Smooth muscle cell of the brain vasculature (primary cell): ENCODE measurements at regions not wholly inside any gene's neighbourhood (a gene's known extent, or its start where the extent isn't known, plus 50 kb on each side); places are given as distances from the start of the nearest gene placed in this dataset.
"Not testable (repeated sequence)": the region's sequence is repeated elsewhere in the genome, so short reads cannot be mapped to it uniquely, and the experiment has no call there.

Experiments used
- DNase-seq: peaks from one replicate; pipeline ENCODE4 v3.0.0-alpha.2; 2012; ENCODE audit warnings: low read depth, low spot score

DNA sequence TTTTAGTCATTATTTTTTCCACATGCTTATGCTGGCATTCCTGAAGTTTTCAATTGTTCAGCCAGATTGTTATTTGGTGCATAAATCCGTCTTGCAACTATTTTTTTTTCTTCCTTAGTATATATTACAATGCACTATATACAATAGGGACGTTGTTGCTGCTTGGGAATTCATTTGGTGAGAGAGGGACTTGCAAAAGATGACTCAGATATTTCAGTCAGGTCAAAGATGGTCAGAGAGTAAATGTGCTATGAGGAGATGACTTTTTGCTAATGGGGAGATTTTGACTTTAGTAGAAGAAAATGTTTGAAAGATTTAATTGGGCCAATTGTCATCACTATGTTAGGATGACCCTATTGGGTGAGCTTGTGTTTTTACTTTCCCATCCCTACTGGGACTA is 348.4 kb upstream of the MTPN start:
- DNase-seq, result no peak

- DNase-seq, result no peak
These were observed 347.9 kb upstream of the MTPN start for GRCh38 chr7:136325027-136325426.

- DNase-seq, result no peak
These were observed 347.0 kb upstream of the MTPN start for GRCh38 chr7:136324073-136324704.

DNA sequence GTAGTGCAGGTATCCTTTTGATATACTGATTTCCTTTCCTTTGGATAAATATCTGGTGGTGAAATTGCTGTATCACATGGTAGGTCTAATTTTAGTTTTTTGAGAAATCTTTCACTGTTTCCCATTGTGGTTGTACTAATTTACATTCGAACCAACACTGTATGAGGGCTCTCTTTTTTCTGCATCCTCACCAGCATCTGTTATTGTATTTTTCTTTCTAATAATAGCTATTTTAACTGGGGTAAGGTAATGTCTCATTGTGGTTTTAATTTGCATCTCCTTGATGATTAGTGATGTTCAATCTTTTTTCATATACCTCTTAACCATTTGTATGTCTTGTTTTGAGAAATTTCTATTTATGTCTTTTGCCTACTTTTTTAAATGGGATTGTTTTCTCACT is 335.4 kb upstream of the MTPN start:
- DNase-seq, result no peak

GRCh38 chr7:136309407-136309806 is 332.2 kb upstream of the MTPN start:
- DNase-seq, result no peak

GRCh38 chr7:136308230-136308629 is 331.1 kb upstream of the MTPN start:
- DNase-seq, result no peak

DNA sequence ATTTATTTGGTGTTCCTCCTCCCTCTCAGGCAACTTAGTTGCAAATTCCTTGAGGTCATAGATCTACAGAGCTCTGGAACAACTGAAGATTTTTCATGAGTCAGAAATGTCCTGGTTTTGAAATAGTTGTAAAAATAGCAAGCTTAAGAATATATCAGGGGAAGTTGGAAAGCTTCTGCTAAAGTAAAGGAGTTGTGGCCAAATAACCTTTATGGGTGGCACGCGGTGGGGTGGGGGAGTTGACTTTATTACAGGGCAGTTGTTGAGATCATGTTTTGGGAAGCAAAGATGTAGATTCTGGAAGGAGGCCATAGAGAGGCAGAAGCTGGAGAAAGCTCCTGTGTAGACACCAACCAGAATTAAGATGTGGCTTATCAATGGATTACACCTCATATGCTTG is 326.0 kb upstream of the MTPN start:
- DNase-seq, result no peak

DNA sequence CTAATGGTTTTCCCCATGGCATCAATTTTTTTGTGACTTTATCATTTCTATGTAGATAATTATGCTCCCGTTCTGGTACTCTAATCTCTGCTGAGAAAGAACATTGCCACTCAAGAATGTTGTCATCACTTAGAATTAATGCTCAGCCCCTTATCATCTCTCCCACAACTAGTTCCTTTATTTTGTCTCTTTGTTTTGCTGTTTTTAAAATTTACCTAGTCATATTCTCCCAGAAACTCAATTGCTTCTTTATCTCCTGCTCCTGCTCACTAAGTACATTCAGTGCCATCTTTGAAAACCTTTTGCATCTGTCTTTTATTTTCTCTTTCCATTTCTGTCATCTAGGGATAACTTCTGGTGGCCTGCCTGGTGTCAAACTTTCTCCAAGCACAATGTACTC is 324.9 kb upstream of the MTPN start:
- DNase-seq, result no peak

DNA sequence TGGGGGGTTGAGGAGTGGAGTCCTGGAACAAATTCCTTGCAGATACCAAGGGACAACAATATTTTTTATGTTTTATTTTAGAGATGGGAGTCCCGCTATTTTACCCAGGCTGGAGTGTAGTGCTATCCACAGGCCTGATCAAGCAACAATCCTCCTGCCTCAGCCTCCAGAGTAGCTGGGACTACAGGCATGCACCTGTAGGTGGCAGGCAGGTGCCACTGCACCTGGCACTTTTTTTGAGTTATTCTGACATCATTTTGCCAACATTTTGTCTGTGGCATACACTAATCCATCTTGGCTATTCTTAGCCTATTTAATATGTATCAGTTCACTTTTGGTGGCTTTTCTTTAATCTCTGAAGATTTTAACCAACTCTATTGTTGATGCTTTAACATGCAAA is 317.8 kb upstream of the MTPN start:
- DNase-seq, result no peak

GRCh38 chr7:136293841-136294391 is 316.8 kb upstream of the MTPN start:
- no peak for DNase-seq

GRCh38 chr7:136293272-136293671 is 316.1 kb upstream of the MTPN start:
- DNase-seq, result no peak

GRCh38 chr7:136292365-136292764 is 315.2 kb upstream of the MTPN start:
- no peak for DNase-seq

DNA sequence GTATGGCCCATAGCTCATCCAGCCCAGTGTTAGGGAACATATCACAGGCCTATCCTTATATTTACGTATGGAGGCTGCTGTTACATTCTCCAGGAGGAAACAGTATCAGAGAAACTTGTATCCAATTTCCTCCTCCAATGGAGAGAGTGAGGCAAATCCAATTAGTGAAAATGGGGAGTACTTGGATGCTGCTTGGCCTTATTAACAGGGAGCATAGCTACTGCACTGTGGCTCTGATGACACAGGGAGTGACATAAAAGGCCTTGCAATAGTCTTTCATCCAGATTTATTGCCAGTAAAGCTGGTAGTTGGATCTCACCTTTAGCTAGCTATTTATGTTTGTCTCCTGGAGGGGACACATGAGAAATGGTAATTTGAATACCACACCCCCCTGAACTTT is 313.2 kb upstream of the MTPN start:
- no peak for DNase-seq

DNA sequence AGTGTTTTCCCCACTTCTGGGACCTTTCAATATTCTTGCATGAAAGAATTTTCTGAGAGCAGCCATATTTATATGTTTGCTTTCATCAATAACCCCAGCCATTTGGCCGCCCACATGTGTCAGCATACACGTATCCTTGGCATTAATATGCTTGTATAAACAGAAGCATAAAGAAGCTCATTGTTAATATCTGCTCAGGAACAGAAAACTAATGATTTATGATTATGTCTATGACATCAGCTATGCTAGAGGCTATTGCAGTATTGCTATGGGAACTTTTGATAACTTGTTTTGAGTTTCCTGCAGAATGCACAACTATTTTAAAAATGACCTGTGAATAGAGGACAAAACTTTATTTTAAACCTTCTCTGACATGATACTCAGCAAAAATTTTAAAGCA is 300.9 kb upstream of the MTPN start:
- no peak for DNase-seq

DNA sequence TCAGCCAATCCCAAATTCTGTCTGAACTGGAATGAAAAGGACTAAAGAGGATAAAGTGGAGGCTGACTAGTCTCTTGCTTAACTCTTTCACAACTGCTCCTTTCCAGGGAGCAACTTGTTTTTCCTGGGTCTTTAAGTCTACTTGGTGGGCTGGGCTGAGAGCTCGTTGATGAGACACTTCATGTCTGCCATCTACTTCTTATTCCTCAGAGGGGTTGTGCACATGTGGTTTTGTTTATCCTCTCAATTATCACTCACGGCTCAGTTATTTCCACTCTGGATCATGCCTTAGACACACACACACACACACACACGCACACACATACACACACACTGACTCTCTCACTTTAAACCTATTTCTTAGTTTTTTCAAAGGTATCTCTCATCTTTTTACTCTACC is 298.6 kb upstream of the MTPN start:
- DNase-seq, result no peak

DNA sequence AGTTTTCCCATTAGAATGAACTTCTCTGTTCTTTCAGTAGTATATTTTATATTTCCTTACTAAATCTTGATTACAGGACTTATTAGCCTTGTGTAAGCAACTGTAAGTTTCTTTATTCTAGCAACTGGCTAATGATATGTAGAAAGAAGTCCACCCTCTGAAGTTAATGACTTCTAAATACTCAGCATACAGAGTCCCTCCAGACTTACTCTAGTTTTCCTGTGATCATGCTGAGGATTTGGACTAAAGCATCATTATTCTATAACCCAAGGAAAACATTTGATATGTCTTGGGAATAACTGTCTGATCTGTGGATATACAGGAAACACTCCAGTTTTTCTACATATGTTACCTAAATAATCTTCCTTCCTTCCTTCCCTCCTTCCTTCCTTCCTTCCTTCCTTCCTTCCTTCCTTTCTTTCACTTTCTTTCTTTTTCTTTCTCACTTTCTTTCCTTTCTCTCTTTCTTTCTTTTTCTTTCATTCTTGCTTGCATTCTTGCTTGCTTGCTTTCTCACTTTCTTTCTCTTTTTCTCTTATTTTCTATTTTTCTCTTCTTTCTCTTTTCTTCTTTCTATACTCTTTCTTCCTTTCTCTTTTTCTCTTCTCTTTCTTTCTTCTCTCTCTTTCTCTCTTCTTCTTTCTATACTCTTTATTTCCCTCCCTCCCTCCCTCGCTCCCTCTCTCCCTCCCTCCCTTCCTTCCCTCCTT is 297.6 kb upstream of the MTPN start:
- DNase-seq, result no peak

GRCh38 chr7:136272934-136273333 is 295.8 kb upstream of the MTPN start:
- no peak for DNase-seq

- no peak for DNase-seq
These were observed 290.7 kb upstream of the MTPN start for GRCh38 chr7:136267822-136268221.

DNA sequence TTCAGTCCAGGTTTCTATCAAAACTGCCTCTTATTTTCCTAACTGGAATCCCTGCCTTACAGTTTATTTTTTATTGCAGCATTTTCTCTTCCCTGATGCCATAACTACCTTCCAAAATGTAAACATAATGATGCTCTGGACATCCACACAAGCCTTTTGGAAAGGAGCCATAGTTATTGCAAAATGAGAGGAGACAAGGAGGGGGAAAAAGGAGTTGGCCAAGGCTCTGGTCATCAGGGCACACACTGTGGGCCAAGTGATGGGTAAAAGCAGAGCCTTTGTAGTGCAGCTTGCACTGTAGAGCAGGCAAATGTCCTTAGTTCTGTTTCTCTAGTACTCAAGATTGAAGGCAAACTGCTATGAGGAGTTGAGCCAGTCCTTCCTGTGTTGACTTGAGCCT is 289.3 kb upstream of the MTPN start:
- no peak for DNase-seq

GRCh38 chr7:136264304-136264703 is 287.1 kb upstream of the MTPN start:
- DNase-seq, result not testable (repeated sequence)

- not testable (repeated sequence) for DNase-seq
These were observed 286.1 kb upstream of the MTPN start for GRCh38 chr7:136263112-136263860.

DNA sequence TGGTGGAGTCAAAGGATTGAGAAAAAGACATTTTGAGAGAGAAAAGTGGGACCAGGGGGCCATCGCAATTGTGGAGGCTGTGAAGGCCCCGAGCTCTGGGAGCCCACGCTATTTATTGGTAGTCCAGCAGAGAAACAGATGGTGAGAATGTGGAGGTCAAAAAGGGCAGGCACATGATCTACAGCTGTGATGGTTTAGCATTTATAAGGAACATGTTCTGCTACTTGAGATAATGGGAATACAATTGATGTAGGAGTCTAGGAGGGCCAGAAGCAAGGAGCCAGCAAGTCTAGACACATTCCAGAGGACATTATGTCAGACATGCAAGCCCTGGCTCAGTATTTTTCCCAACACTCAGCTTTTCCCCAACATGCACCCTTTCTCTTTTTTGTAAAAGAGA is 283.4 kb upstream of the MTPN start:
- DNase-seq, result not testable (repeated sequence)

DNA sequence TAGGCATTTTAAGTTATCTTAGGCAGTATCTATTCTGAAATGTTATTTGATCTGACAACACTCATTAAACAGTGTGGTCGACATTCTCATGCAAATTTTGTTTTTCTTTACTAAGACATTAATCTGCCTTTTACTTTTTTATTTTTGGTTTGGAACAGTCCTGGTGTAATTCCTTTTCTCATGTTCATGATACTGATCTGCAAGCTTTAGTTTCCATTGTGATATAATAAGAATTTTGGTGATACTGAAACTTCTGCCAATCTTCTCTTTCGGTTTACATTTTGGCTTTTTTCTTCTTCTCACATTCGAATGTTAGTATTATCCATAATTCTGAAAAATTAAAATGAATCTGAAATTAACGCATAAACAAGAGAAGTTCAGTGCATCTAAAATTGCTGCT is 281.9 kb upstream of the MTPN start:
- no peak for DNase-seq
